ENCODE measurements at regions not wholly inside any gene's neighbourhood (a gene's known extent, or its start where the extent isn't known, plus 50 kb on each side); places are given as distances from the start of the nearest gene placed in this dataset.

DNA sequence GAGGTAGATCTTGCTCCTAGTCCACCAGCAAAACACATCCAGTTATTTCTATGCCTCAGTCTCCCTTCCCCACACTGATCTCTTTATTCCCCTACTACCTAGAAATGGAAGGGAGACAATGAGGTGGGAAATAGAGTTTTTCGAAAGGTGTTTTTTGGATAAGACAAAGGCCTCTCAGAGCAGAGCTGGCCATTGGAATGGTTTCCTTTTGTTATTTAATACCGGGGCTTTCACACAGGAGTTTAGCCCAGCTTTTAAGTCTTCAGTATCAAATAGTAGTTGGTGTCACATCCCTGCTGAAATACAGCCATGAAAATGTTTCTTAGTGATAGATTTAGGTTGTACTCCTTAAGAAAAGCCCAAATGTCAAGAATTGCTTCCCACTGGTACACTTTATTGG lies 65.4 kb upstream of the B3GAT1 start:
- TF ChIP-seq, protein P1, sequence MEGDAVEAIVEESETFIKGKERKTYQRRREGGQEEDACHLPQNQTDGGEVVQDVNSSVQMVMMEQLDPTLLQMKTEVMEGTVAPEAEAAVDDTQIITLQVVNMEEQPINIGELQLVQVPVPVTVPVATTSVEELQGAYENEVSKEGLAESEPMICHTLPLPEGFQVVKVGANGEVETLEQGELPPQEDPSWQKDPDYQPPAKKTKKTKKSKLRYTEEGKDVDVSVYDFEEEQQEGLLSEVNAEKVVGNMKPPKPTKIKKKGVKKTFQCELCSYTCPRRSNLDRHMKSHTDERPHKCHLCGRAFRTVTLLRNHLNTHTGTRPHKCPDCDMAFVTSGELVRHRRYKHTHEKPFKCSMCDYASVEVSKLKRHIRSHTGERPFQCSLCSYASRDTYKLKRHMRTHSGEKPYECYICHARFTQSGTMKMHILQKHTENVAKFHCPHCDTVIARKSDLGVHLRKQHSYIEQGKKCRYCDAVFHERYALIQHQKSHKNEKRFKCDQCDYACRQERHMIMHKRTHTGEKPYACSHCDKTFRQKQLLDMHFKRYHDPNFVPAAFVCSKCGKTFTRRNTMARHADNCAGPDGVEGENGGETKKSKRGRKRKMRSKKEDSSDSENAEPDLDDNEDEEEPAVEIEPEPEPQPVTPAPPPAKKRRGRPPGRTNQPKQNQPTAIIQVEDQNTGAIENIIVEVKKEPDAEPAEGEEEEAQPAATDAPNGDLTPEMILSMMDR (IDR thresholded peaks at IDR 0.05), result no peak
- no peak for TF ChIP-seq POLR2A (IDR thresholded peaks at IDR 0.05)

All from thyroid gland (tissue), 4 donors.